Naive thymus-derived CD4-positive, alpha-beta T cell (primary cell): ENCODE measurements at regions not wholly inside any gene's neighbourhood (a gene's known extent, or its start where the extent isn't known, plus 50 kb on each side); places are given as distances from the start of the nearest gene placed in this dataset.
"Not testable (repeated sequence)": the region's sequence is repeated elsewhere in the genome, so short reads cannot be mapped to it uniquely, and the experiment has no call there.

Experiments used
- ATAC-seq: fragments of 150-1000 bp; cut with Tn5 transposase; 2 replicates; pipeline ENCODE4 v1.10.0; 2021; ENCODE audit warnings: mild to moderate bottlenecking, moderate library complexity
- CTCF ChIA-PET: fragments of 350-600 bp; sonication (Branson Sonifier 250); formaldehyde crosslinking; loops from one replicate; lab custom pipeline; 2021; ENCODE audit warnings: antibody characterized with exemption; lab: Charles Lee
- POLR2A ChIA-PET: fragments of 350-600 bp; sonication (Branson Sonifier 250); formaldehyde crosslinking; loops from one replicate; lab custom pipeline; 2021; ENCODE audit warnings: antibody characterized with exemption, inconsistent platforms; lab: Charles Lee
- DNase-seq, 9 donors: peaks; one replicate each; pipeline versions ENCODE4 v3.0.0 to v3.0.0-alpha.2; 2020 to 2022; ENCODE audit warnings: mixed read lengths in 1 of 9
- H3K27ac ChIP-seq: one replicate; pipeline ENCODE4 v1.7.0; 2013; ENCODE audit warnings: mild to moderate bottlenecking, low read depth, low read length, moderate library complexity
- H3K27me3 ChIP-seq, 2 donors: one replicate each; pipeline ENCODE4 v1.7.0; 2013; ENCODE audit warnings: low read length in 2 of 2, mild to moderate bottlenecking in 2 of 2, moderate library complexity in 2 of 2; ENCODE audit not compliant: control insufficient read depth in 2 of 2, insufficient read depth in 2 of 2
- H3K36me3 ChIP-seq, 3 experiments: 1 replicate in 2 of 3; 2 replicates in 1 of 3; pipeline ENCODE4 v1.7.0; 2013; ENCODE audit warnings: low read length in 3 of 3, mild to moderate bottlenecking in 3 of 3, moderate library complexity in 1 of 3; ENCODE audit not compliant: insufficient read depth in 3 of 3, control insufficient read depth in 2 of 3
- H3K4me1 ChIP-seq, 2 donors: one replicate each; pipeline ENCODE4 v1.7.0; 2013; ENCODE audit warnings: low read length in 2 of 2, mild to moderate bottlenecking in 2 of 2, moderate library complexity in 1 of 2; ENCODE audit not compliant: control insufficient read depth in 2 of 2, insufficient read depth in 2 of 2
- H3K4me3 ChIP-seq: 2 replicates; pipeline ENCODE4 v1.7.0; 2013; ENCODE audit warnings: mild to moderate bottlenecking, low read length
- H3K9me3 ChIP-seq, 3 experiments: 1 replicate in 2 of 3; 2 replicates in 1 of 3; pipeline ENCODE4 v1.7.0; 2013; ENCODE audit warnings: low read length in 3 of 3; ENCODE audit not compliant: control insufficient read depth in 2 of 3
- H3K27ac Mint-ChIP-seq, 9 donors: one replicate each; pipeline ENCODE4 v1.8.0; 2020 to 2022; ENCODE audit warnings: mixed read lengths in 9 of 9, mild to moderate bottlenecking in 8 of 9, moderate library complexity in 5 of 9, inconsistent platforms in 2 of 9
- H3K27me3 Mint-ChIP-seq, 5 donors: one replicate each; pipeline ENCODE4 v1.8.0; 2021 to 2022; ENCODE audit warnings: mixed read lengths in 5 of 5, mild to moderate bottlenecking in 1 of 5
- H3K36me3 Mint-ChIP-seq, 5 donors: one replicate each; pipeline ENCODE4 v1.8.0; 2020 to 2022; ENCODE audit warnings: mixed read lengths in 5 of 5, mild to moderate bottlenecking in 3 of 5, inconsistent platforms in 1 of 5
- H3K4me1 Mint-ChIP-seq, 7 donors: one replicate each; pipeline ENCODE4 v1.8.0; 2020 to 2022; ENCODE audit warnings: mixed read lengths in 7 of 7, mild to moderate bottlenecking in 3 of 7, inconsistent platforms in 1 of 7
- H3K4me3 Mint-ChIP-seq, 10 donors: one replicate each; pipeline ENCODE4 v1.8.0; 2020 to 2022; ENCODE audit warnings: mild to moderate bottlenecking in 10 of 10, mixed read lengths in 10 of 10, moderate library complexity in 6 of 10, inconsistent platforms in 2 of 10
- H3K9me3 Mint-ChIP-seq, 11 donors: one replicate each; pipeline ENCODE4 v1.8.0; 2020 to 2022; ENCODE audit warnings: mixed read lengths in 11 of 11, mild to moderate bottlenecking in 4 of 11, inconsistent platforms in 1 of 11, moderate library complexity in 1 of 11
- intact Hi-C, 2 donors: fragments of 100-400 bp; cut with micrococcal nuclease; formaldehyde crosslinking; loops; one replicate each; pipeline ENCODE4 v1.15.1; 2023

DNA sequence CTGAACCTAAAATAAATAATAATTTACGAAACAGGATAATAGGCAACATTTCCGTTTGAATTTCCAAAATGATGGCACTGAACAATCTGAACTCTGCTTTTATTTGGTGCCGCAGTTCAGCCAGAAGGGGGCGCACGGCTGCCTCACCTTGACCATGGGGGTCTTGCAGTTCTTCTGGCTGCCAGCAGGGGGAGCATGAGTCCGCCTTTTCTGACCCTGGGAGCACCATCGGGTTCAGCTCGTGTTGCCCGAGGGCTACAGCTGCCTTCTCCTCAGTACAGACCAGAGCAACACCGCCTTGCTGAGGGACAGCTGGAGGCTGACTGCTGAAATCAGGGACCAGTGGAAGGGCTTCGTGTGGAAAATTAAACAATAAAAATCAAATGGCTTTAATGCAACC, 420.3 kb downstream of the CDY2B start:
- H3K27ac ChIP-seq, H3K4me1 Mint-ChIP-seq, H3K36me3 ChIP-seq, H3K4me3 ChIP-seq, H3K4me3 Mint-ChIP-seq, H3K9me3 Mint-ChIP-seq, POLR2A ChIA-PET, H3K36me3 Mint-ChIP-seq, DNase-seq, H3K27ac Mint-ChIP-seq, H3K4me1 ChIP-seq, intact Hi-C loops, H3K9me3 ChIP-seq, CTCF ChIA-PET, H3K27me3 ChIP-seq, H3K27me3 Mint-ChIP-seq: not testable (repeated sequence)
- ATAC-seq, result peak; percentile 78

GRCh38 chrY:17430570-17431166, 449.4 kb downstream of the CDY2B start:
- Histone ChIP-seq H3K27me3 (no peaks in the 10 kb centered on the region), H3K27ac (no peak overlapping the region), H3K4me1 (no peaks in the 10 kb centered on the region), H3K36me3 (no peaks in the 10 kb centered on the region), H3K4me3 (no peak overlapping the region), H3K9me3 (no peaks in the 10 kb centered on the region)
- no peak overlapping the region for H3K4me3 Mint-ChIP-seq
- ChIA-PET CTCF (no interaction called here), POLR2A (no interaction called here)
- no peaks in the 10 kb centered on the region for H3K4me1 Mint-ChIP-seq
- ATAC-seq (no peak), DNase-seq (no peak)
- no peaks in the 10 kb centered on the region for H3K27me3 Mint-ChIP-seq
- H3K36me3 Mint-ChIP-seq, result no peaks in the 10 kb centered on the region
- intact Hi-C loops, result no loop called here
- no peak overlapping the region for H3K27ac Mint-ChIP-seq
- no peaks in the 10 kb centered on the region for H3K9me3 Mint-ChIP-seq

GRCh38 chrY:17398336-17399072, 481.5 kb downstream of the CDY2B start:
- POLR2A ChIA-PET, result no interaction called here
- intact Hi-C loops, result no loop called here
- H3K4me1 Mint-ChIP-seq, result no peaks in the 10 kb centered on the region
- Histone ChIP-seq H3K9me3 (no peaks in the 10 kb centered on the region), H3K4me3 (no peak overlapping the region), H3K36me3 (no peaks in the 10 kb centered on the region), H3K4me1 (no peaks in the 10 kb centered on the region), H3K27me3 (no peaks in the 10 kb centered on the region), H3K27ac (no peak overlapping the region)
- ATAC-seq, result no peak
- H3K27me3 Mint-ChIP-seq, result peaks cover 0 to 3% (median 0%) of the 10 kb centered on the region in 5 donors
- H3K4me3 Mint-ChIP-seq, result no peak overlapping the region
- no peaks in the 10 kb centered on the region for H3K9me3 Mint-ChIP-seq
- CTCF ChIA-PET, result no interaction called here
- no peak for DNase-seq
- no peaks in the 10 kb centered on the region for H3K36me3 Mint-ChIP-seq
- no peak overlapping the region for H3K27ac Mint-ChIP-seq

DNA sequence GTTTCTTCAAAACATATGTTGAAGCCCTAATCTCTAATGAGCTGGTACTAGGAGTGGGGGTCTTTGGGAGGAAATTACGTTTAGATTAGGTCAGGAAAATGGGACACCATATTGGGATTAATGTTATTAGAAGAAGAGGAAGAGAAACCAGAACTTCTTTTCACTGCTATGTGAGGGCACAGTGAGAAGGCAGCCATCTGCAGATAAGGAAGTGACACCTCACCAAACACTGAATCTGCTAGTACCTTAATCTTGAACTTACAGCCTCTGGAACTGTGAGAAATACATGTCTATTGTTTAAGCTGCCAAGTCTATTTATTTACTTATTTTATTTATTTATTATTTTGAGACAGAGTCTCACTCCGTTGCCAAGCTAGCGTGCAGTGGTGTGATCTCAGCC, 482.4 kb downstream of the CDY2B start:
- POLR2A ChIA-PET, result no interaction called here
- Histone ChIP-seq H3K27me3 (no peaks in the 10 kb centered on the region), H3K4me3 (no peak overlapping the region), H3K27ac (no peak overlapping the region), H3K9me3 (no peaks in the 10 kb centered on the region), H3K4me1 (no peaks in the 10 kb centered on the region), H3K36me3 (no peaks in the 10 kb centered on the region)
- intact Hi-C loops, result no loop called here
- Mint-ChIP-seq H3K27ac (no peak overlapping the region), H3K9me3 (no peaks in the 10 kb centered on the region), H3K4me3 (no peak overlapping the region), H3K36me3 (no peaks in the 10 kb centered on the region), H3K27me3 (peaks cover 0 to 3% (median 0%) of the 10 kb centered on the region in 5 donors), H3K4me1 (no peaks in the 10 kb centered on the region)
- no peak for DNase-seq
- ATAC-seq, result no peak
- CTCF ChIA-PET, result no interaction called here

- DNase-seq (no peak), ATAC-seq (no peak)
- Mint-ChIP-seq H3K9me3 (peaks cover 0 to 9% (median 0%) of the 10 kb centered on the region in 11 donors), H3K27ac (no peak overlapping the region), H3K36me3 (no peaks in the 10 kb centered on the region), H3K4me1 (no peaks in the 10 kb centered on the region), H3K4me3 (no peak overlapping the region), H3K27me3 (no peaks in the 10 kb centered on the region)
- ChIA-PET POLR2A (no interaction called here), CTCF (no interaction called here)
- Histone ChIP-seq H3K4me3 (no peak overlapping the region), H3K27ac (no peak overlapping the region), H3K4me1 (no peaks in the 10 kb centered on the region), H3K9me3 (no peaks in the 10 kb centered on the region), H3K27me3 (no peaks in the 10 kb centered on the region), H3K36me3 (no peaks in the 10 kb centered on the region)
- intact Hi-C loops, result no loop called here
Observed at GRCh38 chrY:17381431-17382070, 498.5 kb downstream of the CDY2B start.

- intact Hi-C loops, result no loop called here
- Histone ChIP-seq H3K4me3 (no peak overlapping the region), H3K4me1 (no peaks in the 10 kb centered on the region), H3K9me3 (no peaks in the 10 kb centered on the region), H3K36me3 (no peaks in the 10 kb centered on the region), H3K27ac (no peak overlapping the region), H3K27me3 (no peaks in the 10 kb centered on the region)
- Mint-ChIP-seq H3K36me3 (no peaks in the 10 kb centered on the region), H3K27ac (no peak overlapping the region), H3K27me3 (no peaks in the 10 kb centered on the region), H3K4me1 (no peaks in the 10 kb centered on the region), H3K9me3 (peaks cover 0 to 9% (median 0%) of the 10 kb centered on the region in 11 donors), H3K4me3 (no peak overlapping the region)
- no peak for DNase-seq
- no peak for ATAC-seq
- POLR2A ChIA-PET, result no interaction called here
- CTCF ChIA-PET, result no interaction called here
Observed at GRCh38 chrY:17378326-17378725, 501.7 kb downstream of the CDY2B start.

DNA sequence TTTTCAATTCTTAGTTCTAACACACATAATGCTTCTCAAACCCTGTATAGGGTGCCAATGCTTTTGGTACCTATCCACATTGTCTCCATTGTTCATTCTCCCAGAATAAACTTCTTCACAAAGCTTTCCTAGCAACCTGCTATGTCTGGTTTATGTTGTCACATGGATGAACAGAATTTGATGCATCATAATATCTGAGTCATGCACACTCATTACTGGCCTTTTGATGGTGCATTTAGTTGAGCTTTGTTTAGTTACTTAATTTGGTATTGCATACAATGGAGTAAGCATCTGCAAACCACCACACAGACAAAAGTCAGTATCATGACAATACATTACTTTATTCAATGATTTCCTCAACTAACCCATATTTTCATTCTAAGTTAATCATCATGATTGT, 511.6 kb downstream of the CDY2B start:
- Histone ChIP-seq H3K4me3 (no peak overlapping the region), H3K27me3 (no peaks in the 10 kb centered on the region), H3K4me1 (no peaks in the 10 kb centered on the region), H3K36me3 (no peaks in the 10 kb centered on the region), H3K9me3 (no peaks in the 10 kb centered on the region), H3K27ac (no peak overlapping the region)
- ATAC-seq (no peak), DNase-seq (no peak)
- Mint-ChIP-seq H3K4me1 (peaks cover 0 to 2% (median 0%) of the 10 kb centered on the region in 7 donors), H3K27ac (no peak overlapping the region), H3K36me3 (no peaks in the 10 kb centered on the region), H3K4me3 (no peak overlapping the region), H3K27me3 (no peaks in the 10 kb centered on the region), H3K9me3 (peaks cover 0 to 3% (median 0%) of the 10 kb centered on the region in 11 donors)
- intact Hi-C loops, result no loop called here
- POLR2A ChIA-PET, result no interaction called here
- CTCF ChIA-PET, result no interaction called here
